GM13976 (cell line): ENCODE measurements at regions not wholly inside any gene's neighbourhood (a gene's known extent, or its start where the extent isn't known, plus 50 kb on each side); places are given as distances from the start of the nearest gene placed in this dataset.
"Not testable (repeated sequence)": the region's sequence is repeated elsewhere in the genome, so short reads cannot be mapped to it uniquely, and the experiment has no call there.

Source experiments
- DNase-seq: peaks from one replicate; pipeline ENCODE4 v3.0.0; 2012; ENCODE audit warnings: low spot score
- in situ Hi-C: fragments of 300-500 bp; cut with MboI; formaldehyde crosslinking; loops from one replicate; pipeline ENCODE4 v1.12.0; 2022; ENCODE audit warnings: low sequenced_read_pairs, mixed read lengths, inconsistent platforms; ENCODE audit not compliant: unreplicated experiment
- TF ChIP-seq, protein P1 (sequence below): IDR thresholded peaks from 2 replicates; pipeline ENCODE4 v1.5.1; 2012; ENCODE audit warnings: borderline replicate concordance, mild to moderate bottlenecking; ENCODE audit not compliant: insufficient read depth; ENCODE audit errors: extremely low read depth, missing control alignments, control extremely low read depth

DNA sequence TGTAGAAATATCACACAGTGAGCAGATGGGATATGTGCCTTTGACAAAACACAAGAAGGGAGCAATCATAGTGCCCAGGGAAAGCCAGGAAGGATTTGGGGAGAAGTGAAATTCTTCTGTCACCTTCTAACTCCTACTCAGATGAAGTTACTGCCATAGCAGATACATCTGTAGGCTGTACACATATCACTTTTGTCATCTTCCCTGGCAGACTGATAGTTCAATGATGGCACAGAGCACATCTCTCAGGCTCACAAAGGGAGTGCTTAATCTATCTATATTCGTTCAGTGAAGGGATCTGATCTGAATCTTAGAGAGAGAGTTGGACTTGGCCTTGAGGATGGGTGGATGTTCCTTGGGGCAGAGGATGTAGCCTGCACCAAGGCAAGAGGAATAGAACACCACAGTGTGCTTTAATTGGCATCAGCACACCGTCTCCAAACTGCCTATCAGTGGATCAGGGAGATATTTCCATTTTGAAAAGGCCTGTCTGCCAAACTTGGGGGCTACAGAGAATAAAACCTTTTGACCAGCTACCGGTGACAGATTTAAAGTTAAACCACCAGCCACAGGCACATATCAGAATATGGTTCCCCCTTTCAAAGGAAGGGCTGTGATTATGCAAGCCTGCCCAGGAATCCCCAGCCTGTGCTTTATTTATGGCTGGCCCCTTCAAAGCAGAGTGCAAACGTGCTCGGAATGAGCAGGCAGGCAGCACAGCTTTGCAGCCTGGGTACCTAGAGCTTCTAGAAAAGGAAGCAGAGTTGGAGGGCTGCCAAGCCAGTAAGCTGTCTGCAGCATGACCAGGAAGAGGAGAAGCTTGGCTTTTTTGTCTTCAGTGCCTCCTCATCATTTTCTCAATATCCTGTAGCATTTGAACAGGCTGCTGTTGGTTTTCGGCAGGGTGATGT, 165.5 kb upstream of the DYRK2 start:
- DNase-seq = no peak
- TF ChIP-seq, protein P1, sequence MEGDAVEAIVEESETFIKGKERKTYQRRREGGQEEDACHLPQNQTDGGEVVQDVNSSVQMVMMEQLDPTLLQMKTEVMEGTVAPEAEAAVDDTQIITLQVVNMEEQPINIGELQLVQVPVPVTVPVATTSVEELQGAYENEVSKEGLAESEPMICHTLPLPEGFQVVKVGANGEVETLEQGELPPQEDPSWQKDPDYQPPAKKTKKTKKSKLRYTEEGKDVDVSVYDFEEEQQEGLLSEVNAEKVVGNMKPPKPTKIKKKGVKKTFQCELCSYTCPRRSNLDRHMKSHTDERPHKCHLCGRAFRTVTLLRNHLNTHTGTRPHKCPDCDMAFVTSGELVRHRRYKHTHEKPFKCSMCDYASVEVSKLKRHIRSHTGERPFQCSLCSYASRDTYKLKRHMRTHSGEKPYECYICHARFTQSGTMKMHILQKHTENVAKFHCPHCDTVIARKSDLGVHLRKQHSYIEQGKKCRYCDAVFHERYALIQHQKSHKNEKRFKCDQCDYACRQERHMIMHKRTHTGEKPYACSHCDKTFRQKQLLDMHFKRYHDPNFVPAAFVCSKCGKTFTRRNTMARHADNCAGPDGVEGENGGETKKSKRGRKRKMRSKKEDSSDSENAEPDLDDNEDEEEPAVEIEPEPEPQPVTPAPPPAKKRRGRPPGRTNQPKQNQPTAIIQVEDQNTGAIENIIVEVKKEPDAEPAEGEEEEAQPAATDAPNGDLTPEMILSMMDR = no peak
- in situ Hi-C loops = no loop called here

GRCh38 chr12:67483871-67484554, 164.5 kb upstream of the DYRK2 start:
- TF ChIP-seq, protein P1 = no peak
- DNase-seq = no peak
- in situ Hi-C loops = no loop called here

DNA sequence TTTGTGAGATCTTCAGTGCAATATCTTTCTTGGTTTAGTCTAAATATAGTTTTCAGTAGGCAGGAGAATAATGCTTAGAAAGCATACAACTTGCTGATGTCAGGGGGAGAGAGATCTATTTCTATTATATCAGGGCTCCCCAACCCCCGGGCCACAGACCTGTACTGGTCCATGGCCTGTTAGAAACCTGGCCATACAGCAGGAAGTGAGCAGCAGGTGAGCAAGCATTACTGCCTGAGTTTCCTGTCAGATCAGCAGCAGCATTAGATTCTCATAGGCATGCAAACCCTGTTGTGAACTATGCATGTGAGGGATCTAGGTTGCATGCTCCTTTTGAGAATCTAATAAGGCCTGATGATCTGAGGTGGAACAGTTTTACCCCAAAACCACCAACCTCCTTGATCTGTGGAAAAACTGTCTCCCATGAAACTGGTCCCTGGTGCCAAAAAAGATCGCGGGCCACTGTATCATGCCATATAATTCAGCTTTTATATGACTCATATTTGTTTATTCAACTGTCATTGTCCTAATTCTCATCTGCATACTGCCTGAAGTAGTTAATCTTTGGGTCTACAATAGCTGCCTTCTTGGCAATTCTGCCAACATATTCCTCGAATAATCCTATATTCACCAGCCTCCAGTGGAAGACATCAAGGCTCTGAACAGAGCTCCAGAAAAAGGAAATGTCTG, 163.6 kb upstream of the DYRK2 start:
- no peak for DNase-seq
- TF ChIP-seq, protein P1 = no peak
- in situ Hi-C loops = no loop called here

DNA sequence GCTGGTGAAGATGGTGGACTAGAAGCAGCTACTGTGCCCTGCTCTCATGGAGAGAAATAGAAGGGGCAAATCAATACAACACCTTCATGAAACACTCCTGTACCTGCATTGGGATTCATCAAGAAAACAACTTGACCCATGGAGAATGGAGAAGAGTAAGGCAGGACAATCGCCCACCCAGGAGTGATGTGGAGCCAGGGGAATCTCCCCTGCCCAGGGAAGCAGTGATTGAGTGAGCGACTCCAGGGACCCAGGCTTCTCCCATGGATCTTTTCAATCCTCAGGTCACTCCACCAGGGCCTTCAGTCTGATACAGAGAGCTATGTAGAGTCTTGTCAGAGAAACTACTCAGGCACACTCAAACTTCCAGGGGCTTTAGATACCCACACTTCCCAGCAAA, 161.9 kb upstream of the DYRK2 start:
- TF ChIP-seq, protein P1 = no peak
- no peak for DNase-seq
- in situ Hi-C loops = no loop called here

DNA sequence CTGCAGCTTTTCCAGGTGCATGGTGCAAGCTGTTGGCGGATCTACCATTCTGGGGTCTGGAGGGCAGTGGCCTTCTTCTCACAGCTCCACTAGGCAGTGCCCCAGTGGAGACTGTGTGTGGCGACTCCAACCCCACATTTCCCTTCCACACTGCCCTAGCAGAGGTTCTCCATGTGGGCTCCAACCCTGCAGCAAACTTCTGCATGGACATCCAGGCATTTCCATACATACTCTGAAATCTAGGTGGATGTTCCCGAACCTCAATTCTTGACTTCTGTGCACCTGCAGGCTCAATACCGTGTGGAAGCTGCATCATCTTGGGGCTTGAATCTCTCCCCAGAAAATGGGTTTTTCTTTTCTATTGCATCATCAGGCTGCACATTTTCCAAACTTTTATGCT, 160.2 kb upstream of the DYRK2 start:
- DNase-seq, in situ Hi-C loops: not testable (repeated sequence)

- DNase-seq = no peak
- in situ Hi-C loops = no loop called here
- TF ChIP-seq, protein P1 = no peak
Observed at GRCh38 chr12:67489007-67489406, 159.5 kb upstream of the DYRK2 start.
